AG04449 (cell line): ENCODE measurements at regions not wholly inside any gene's neighbourhood (a gene's known extent, or its start where the extent isn't known, plus 50 kb on each side); places are given as distances from the start of the nearest gene placed in this dataset.
"Not testable (repeated sequence)": the region's sequence is repeated elsewhere in the genome, so short reads cannot be mapped to it uniquely, and the experiment has no call there.

Source experiments
- CTCF ChIA-PET: fragments of 350-600 bp; formaldehyde crosslinking; extraction: SDS; loops from one replicate; lab custom pipeline; 2021; ENCODE audit warnings: antibody characterized with exemption; lab: Yijun Ruan, JAX
- POLR2A ChIA-PET: fragments of 400-600, 350-600 bp; formaldehyde crosslinking; extraction: SDS; loops from one replicate; lab custom pipeline; 2020; ENCODE audit warnings: antibody characterized with exemption, inconsistent platforms; lab: Yijun Ruan, JAX
- DNase-seq: peaks from one replicate; pipeline ENCODE4 v3.0.0-alpha.2; 2010; ENCODE audit warnings: low read depth, low spot score
- H3K4me3 ChIP-seq: 2 replicates; pipeline ENCODE4 v1.5.1; 2011; ENCODE audit warnings: low read depth, mild to moderate bottlenecking, control low read depth, low read length
- TF ChIP-seq, protein P1 (sequence below): IDR thresholded peaks from one replicate; pipeline ENCODE4 v1.5.1; 2011; ENCODE audit warnings: mild to moderate bottlenecking, moderate library complexity, low read length, control low read depth, inconsistent platforms; ENCODE audit not compliant: insufficient read depth; ENCODE audit errors: missing control alignments

DNA sequence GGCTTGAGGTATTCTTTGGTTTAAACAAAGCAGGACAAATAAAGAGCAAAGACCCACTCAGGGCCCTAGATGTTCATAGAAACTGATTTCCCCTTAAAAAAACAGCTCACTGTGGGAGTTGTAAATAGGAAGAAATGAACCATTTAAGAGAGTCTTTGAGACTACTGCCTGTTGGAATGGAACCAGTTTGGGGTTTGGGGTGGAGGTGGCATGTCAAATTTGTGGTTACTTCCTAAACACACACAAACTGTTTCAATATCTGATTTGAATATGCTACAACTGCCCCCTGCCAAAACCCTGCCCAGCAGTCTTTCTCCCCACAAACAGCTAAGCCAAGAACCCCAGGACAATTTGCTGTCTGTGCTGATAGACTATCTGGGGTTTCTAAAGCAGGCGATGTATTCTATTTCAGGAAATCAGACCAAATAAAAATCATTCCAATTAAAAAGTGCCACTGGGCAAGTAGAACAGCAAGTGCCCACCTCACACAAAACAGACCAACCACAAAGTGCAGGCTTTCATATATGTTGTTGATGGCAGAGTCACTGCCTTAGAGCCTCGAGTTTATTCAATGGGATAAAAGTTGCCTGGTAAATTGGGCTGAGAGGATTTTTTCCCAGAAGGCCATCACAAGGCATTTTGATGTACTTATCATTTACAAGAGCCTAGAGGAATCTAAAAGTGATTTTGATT, 293.9 kb upstream of the PROK2 start:
- no peak overlapping the region for H3K4me3 ChIP-seq
- ChIA-PET CTCF (interaction anchor here (0.6 to 1.5 kb wide), 2 partner anchors 24 to 205 kb away, joined by 3 read pairs; no protein-coding TSS in a partner anchor), POLR2A (no interaction called here)
- TF ChIP-seq, protein P1, sequence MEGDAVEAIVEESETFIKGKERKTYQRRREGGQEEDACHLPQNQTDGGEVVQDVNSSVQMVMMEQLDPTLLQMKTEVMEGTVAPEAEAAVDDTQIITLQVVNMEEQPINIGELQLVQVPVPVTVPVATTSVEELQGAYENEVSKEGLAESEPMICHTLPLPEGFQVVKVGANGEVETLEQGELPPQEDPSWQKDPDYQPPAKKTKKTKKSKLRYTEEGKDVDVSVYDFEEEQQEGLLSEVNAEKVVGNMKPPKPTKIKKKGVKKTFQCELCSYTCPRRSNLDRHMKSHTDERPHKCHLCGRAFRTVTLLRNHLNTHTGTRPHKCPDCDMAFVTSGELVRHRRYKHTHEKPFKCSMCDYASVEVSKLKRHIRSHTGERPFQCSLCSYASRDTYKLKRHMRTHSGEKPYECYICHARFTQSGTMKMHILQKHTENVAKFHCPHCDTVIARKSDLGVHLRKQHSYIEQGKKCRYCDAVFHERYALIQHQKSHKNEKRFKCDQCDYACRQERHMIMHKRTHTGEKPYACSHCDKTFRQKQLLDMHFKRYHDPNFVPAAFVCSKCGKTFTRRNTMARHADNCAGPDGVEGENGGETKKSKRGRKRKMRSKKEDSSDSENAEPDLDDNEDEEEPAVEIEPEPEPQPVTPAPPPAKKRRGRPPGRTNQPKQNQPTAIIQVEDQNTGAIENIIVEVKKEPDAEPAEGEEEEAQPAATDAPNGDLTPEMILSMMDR, result no peak
- DNase-seq, result no peak

DNA sequence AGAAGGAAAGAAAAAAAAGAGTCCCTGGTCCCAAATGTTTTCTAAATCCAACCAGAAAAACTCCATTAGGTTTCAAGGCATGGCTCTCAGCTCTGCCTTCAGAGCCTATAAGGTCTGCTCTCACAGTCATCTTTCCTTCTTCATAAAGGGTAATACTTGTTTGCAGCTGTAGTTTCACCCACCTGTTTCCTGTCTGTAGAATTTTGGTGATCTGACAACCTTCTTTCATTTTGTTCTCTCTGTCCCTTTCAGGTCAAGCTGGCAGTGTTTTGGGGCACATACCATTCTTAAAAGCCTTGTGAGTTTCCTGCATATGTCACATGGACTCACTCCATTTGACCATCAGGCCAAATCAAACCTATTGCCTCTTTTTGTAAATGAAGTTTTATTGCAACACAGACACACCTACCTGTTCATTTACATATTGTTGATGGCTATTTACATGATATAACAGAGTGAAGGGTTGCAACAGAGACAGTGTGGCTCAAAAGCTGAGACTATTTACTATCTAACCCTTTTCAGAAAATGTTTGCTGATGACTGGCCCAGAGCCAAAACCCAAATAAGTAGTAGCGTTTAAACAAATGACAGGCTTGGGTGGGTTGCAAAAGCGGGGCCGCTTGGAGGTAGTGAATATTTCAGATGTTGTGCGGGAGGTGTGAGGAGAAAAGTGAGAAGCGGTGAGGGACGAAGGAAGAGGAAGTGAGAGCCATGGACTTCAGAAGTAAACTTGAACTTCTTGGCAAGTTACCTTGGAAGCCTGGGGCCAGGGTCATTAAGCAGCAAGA, 292.7 kb upstream of the PROK2 start:
- ChIA-PET CTCF (no interaction called here), POLR2A (no interaction called here)
- TF ChIP-seq, protein P1, result no peak
- DNase-seq, result no peak
- no peak overlapping the region for H3K4me3 ChIP-seq

DNA sequence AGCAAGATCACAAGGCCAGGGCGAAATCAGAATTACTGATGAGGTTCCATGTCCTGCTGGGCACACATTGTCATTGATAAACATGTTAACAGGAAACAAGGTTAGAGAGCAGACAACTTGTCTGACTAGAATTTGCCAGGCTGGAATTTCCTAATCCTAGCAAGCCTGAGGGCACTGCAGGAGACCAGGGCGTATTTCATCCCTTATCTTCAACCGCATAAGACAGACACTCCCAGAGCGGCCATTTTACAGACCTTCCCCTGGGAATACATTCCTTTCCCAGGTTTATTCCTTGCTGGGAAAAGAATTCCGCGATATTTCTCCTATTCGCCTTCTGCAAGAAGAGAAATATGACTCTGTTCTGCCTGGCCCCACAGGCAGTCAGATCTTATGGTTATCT, 290.9 kb upstream of the PROK2 start:
- POLR2A ChIA-PET, H3K4me3 ChIP-seq, CTCF ChIA-PET, DNase-seq: not testable (repeated sequence)

DNA sequence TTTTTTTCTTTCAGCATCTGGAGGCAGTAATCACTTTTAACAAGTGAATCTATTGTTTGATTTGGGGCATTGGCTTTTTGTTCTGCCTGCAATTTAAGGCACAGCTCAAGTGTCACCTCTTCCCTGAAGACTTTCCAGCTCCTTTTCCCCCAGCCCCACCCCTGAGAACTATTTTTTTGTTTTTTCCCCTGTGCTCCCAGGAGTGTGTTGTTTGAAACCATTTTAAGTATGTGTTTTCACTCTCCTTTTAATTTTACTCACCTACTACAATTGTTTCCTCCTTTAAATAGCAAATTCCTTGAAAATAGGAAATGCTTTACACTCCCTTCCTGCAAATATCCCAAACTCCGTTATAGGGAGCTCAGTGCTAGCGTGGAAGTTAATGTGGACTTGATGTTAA, 286.7 kb upstream of the PROK2 start:
- ChIA-PET POLR2A (no interaction called here), CTCF (no interaction called here)
- no peak for DNase-seq
- H3K4me3 ChIP-seq, result no peak overlapping the region
- TF ChIP-seq, protein P1, result no peak

DNA sequence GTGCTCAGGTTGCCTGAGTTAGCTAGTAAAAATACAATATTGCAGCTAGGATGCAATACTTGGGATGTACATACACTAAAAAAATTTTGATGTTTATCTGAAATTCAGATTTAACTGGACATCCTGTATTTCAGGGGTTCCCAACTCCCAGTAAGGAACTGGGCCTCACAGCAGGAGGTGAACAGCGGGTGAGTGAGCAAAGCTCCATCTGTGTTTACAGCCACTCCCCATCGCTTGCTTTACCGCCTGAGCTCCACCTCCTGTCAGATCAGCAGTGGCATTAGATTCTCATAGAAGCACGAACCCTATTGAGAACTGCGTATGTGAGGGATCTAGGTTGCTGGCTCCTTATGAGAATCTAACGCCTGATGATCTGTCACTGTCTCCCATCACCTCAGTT, 285.1 kb upstream of the PROK2 start:
- DNase-seq, result no peak
- ChIA-PET POLR2A (no interaction called here), CTCF (no interaction called here)
- TF ChIP-seq, protein P1, result no peak
- no peak overlapping the region for H3K4me3 ChIP-seq

DNA sequence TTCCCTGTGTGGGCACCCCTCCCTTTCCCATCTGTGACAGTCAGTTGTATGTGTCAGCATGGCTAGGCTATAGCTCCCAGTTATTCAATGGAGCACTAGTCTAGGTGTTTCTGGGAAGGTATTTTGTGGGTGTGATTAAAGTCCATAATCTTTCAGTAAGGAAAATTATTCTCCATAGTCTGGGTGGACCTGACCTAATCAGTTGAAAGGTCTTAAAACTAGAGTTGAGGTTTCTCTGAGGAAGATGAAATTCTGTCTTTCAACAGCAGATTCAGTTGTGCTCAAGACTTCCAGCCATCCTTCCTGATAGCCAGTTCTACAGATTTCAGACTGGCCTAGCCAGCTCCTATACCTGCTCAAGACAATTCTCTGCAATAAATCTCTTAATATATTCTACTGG, 284.6 kb upstream of the PROK2 start:
- TF ChIP-seq, protein P1, result no peak
- POLR2A ChIA-PET, result no interaction called here
- CTCF ChIA-PET, result no interaction called here
- DNase-seq, result no peak
- no peak overlapping the region for H3K4me3 ChIP-seq
